ENCODE measurements at regions not wholly inside any gene's neighbourhood (a gene's known extent, or its start where the extent isn't known, plus 50 kb on each side); places are given as distances from the start of the nearest gene placed in this dataset.
"Not testable (repeated sequence)": the region's sequence is repeated elsewhere in the genome, so short reads cannot be mapped to it uniquely, and the experiment has no call there.

- Histone ChIP-seq H4K91ac (ENCODE audit: low read depth, low read length) (no peak overlapping the region), H3K14ac (ENCODE audit: low read length) (no peak overlapping the region), H4K12ac (ENCODE audit: low read depth, low read length) (no peak overlapping the region), H3K27ac (ENCODE audit: low read depth, low read length) (no peak overlapping the region), H3K18ac (ENCODE audit: low read length) (no peak overlapping the region), H2BK5ac (ENCODE audit: low read depth, low read length, poor library complexity) (no peak overlapping the region), H3K4me3 (ENCODE audit: low read depth, low read length) (no peak overlapping the region), H3K79me1 (ENCODE audit: low read length) (no peaks in the 10 kb centered on the region), H3K79me2 (ENCODE audit: control insufficient read depth, insufficient read depth, low read length, poor library complexity) (no peaks in the 10 kb centered on the region), H2AFZ (ENCODE audit: insufficient read depth, low read length, poor library complexity) (no peak overlapping the region), H3K23ac (ENCODE audit: low read length) (no peak overlapping the region), H2BK120ac (ENCODE audit: insufficient read depth, low read length, poor library complexity) (no peak overlapping the region), H4K8ac (ENCODE audit: low read depth, low read length) (no peak overlapping the region), H3K9me3 (ENCODE audit: insufficient read depth, low read depth, low read length) (no peaks in the 10 kb centered on the region), H2BK12ac (ENCODE audit: low read length) (no peak overlapping the region), H2AK5ac (ENCODE audit: low read length) (no peak overlapping the region), H3K27me3 (ENCODE audit: insufficient read depth, low read length) (no peaks in the 10 kb centered on the region), H3K4me2 (ENCODE audit: low read length) (no peak overlapping the region), H3K36me3 (ENCODE audit: control insufficient read depth in 1 of 2, insufficient read depth in 2 of 2, low read length in 2 of 2) (no peaks in the 10 kb centered on the region), H3K4ac (ENCODE audit: low read depth, low read length) (no peak overlapping the region), H3K4me1 (ENCODE audit: control insufficient read depth in 1 of 2, insufficient read depth in 2 of 2, low read length in 2 of 2) (no peaks in the 10 kb centered on the region), H3K9ac (ENCODE audit: low read length) (no peak overlapping the region)
- WGBS (ENCODE audit: extremely low coverage, insufficient coverage, insufficient read length), result no CpG with 5 or more reads among the region's 1 CpG
- no peak for DNase-seq
Observed at GRCh38 chr14:43407706-43408105, 1099.4 kb downstream of the FSCB start.

- Histone ChIP-seq H2BK120ac (ENCODE audit: insufficient read depth, low read length, poor library complexity) (no peak overlapping the region), H3K27me3 (ENCODE audit: insufficient read depth, low read length) (no peaks in the 10 kb centered on the region), H4K12ac (ENCODE audit: low read depth, low read length) (no peak overlapping the region), H4K91ac (ENCODE audit: low read depth, low read length) (no peak overlapping the region), H3K79me2 (ENCODE audit: control insufficient read depth, insufficient read depth, low read length, poor library complexity) (no peaks in the 10 kb centered on the region), H3K18ac (ENCODE audit: low read length) (no peak overlapping the region), H3K14ac (ENCODE audit: low read length) (no peak overlapping the region), H3K4me3 (ENCODE audit: low read depth, low read length) (no peak overlapping the region), H4K8ac (ENCODE audit: low read depth, low read length) (no peak overlapping the region), H3K36me3 (ENCODE audit: control insufficient read depth in 1 of 2, insufficient read depth in 2 of 2, low read length in 2 of 2) (no peaks in the 10 kb centered on the region), H3K4ac (ENCODE audit: low read depth, low read length) (no peak overlapping the region), H2AFZ (ENCODE audit: insufficient read depth, low read length, poor library complexity) (no peak overlapping the region), H3K4me1 (ENCODE audit: control insufficient read depth in 1 of 2, insufficient read depth in 2 of 2, low read length in 2 of 2) (no peaks in the 10 kb centered on the region), H3K4me2 (ENCODE audit: low read length) (no peak overlapping the region), H2AK5ac (ENCODE audit: low read length) (no peak overlapping the region), H3K27ac (ENCODE audit: low read depth, low read length) (no peak overlapping the region), H2BK12ac (ENCODE audit: low read length) (no peak overlapping the region), H3K9me3 (ENCODE audit: insufficient read depth, low read depth, low read length) (no peaks in the 10 kb centered on the region), H3K23ac (ENCODE audit: low read length) (no peak overlapping the region), H3K9ac (ENCODE audit: low read length) (no peak overlapping the region), H3K79me1 (ENCODE audit: low read length) (no peaks in the 10 kb centered on the region), H2BK5ac (ENCODE audit: low read depth, low read length, poor library complexity) (no peak overlapping the region)
- no peak for DNase-seq
Observed at GRCh38 chr14:43406931-43407330, 1100.2 kb downstream of the FSCB start.

GRCh38 chr14:43399289-43399688 lies 1107.8 kb downstream of the FSCB start:
- WGBS (ENCODE audit: extremely low coverage, insufficient coverage, insufficient read length), result no CpG with 5 or more reads among the region's 1 CpG
- H3K27me3 ChIP-seq (ENCODE audit: insufficient read depth, low read length), result no peaks in the 10 kb centered on the region
- H3K36me3 ChIP-seq (ENCODE audit: control insufficient read depth in 1 of 2, insufficient read depth in 2 of 2, low read length in 2 of 2), result no peaks in the 10 kb centered on the region

GRCh38 chr14:43370565-43370896 lies 1136.6 kb downstream of the FSCB start:
- H2AFZ ChIP-seq (ENCODE audit: insufficient read depth, low read length, poor library complexity); H2BK12ac ChIP-seq (ENCODE audit: low read length); H3K9me3 ChIP-seq (ENCODE audit: insufficient read depth, low read depth, low read length); H4K91ac ChIP-seq (ENCODE audit: low read depth, low read length); H2AK5ac ChIP-seq (ENCODE audit: low read length); H3K79me1 ChIP-seq (ENCODE audit: low read length); H4K8ac ChIP-seq (ENCODE audit: low read depth, low read length); H3K36me3 ChIP-seq (ENCODE audit: control insufficient read depth in 1 of 2, insufficient read depth in 2 of 2, low read length in 2 of 2); H3K79me2 ChIP-seq (ENCODE audit: control insufficient read depth, insufficient read depth, low read length, poor library complexity); DNase-seq; H3K4ac ChIP-seq (ENCODE audit: low read depth, low read length); H3K4me2 ChIP-seq (ENCODE audit: low read length); H2BK5ac ChIP-seq (ENCODE audit: low read depth, low read length, poor library complexity); H4K12ac ChIP-seq (ENCODE audit: low read depth, low read length); H2BK120ac ChIP-seq (ENCODE audit: insufficient read depth, low read length, poor library complexity); H3K18ac ChIP-seq (ENCODE audit: low read length); H3K4me1 ChIP-seq (ENCODE audit: control insufficient read depth in 1 of 2, insufficient read depth in 2 of 2, low read length in 2 of 2); H3K9ac ChIP-seq (ENCODE audit: low read length); H3K23ac ChIP-seq (ENCODE audit: low read length); H3K27me3 ChIP-seq (ENCODE audit: insufficient read depth, low read length); H3K4me3 ChIP-seq (ENCODE audit: low read depth, low read length); H3K27ac ChIP-seq (ENCODE audit: low read depth, low read length); H3K14ac ChIP-seq (ENCODE audit: low read length): not testable (repeated sequence)
- no CpG with 5 or more reads among the region's 8 CpGs for WGBS (ENCODE audit: extremely low coverage, insufficient coverage, insufficient read length)

More at GRCh38 chr14:43399289-43399688, 1107.8 kb downstream of the FSCB start:
- Histone ChIP-seq H3K9me3 (ENCODE audit: insufficient read depth, low read depth, low read length) (no peaks in the 10 kb centered on the region), H3K14ac (ENCODE audit: low read length) (no peak overlapping the region), H3K23ac (ENCODE audit: low read length) (no peak overlapping the region), H3K9ac (ENCODE audit: low read length) (no peak overlapping the region), H2BK12ac (ENCODE audit: low read length) (no peak overlapping the region), H3K27ac (ENCODE audit: low read depth, low read length) (no peak overlapping the region), H3K4ac (ENCODE audit: low read depth, low read length) (no peak overlapping the region), H2AK5ac (ENCODE audit: low read length) (no peak overlapping the region), H3K4me1 (ENCODE audit: control insufficient read depth in 1 of 2, insufficient read depth in 2 of 2, low read length in 2 of 2) (no peaks in the 10 kb centered on the region), H3K4me3 (ENCODE audit: low read depth, low read length) (no peak overlapping the region), H4K8ac (ENCODE audit: low read depth, low read length) (no peak overlapping the region), H2BK5ac (ENCODE audit: low read depth, low read length, poor library complexity) (no peak overlapping the region), H4K12ac (ENCODE audit: low read depth, low read length) (no peak overlapping the region), H2BK120ac (ENCODE audit: insufficient read depth, low read length, poor library complexity) (no peak overlapping the region), H3K4me2 (ENCODE audit: low read length) (no peak overlapping the region), H3K79me1 (ENCODE audit: low read length) (no peaks in the 10 kb centered on the region), H3K79me2 (ENCODE audit: control insufficient read depth, insufficient read depth, low read length, poor library complexity) (no peaks in the 10 kb centered on the region), H2AFZ (ENCODE audit: insufficient read depth, low read length, poor library complexity) (no peak overlapping the region), H4K91ac (ENCODE audit: low read depth, low read length) (no peak overlapping the region), H3K18ac (ENCODE audit: low read length) (no peak overlapping the region)
- DNase-seq, result no peak
